ENCODE measurements at regions not wholly inside any gene's neighbourhood (a gene's known extent, or its start where the extent isn't known, plus 50 kb on each side); places are given as distances from the start of the nearest gene placed in this dataset.

DNA sequence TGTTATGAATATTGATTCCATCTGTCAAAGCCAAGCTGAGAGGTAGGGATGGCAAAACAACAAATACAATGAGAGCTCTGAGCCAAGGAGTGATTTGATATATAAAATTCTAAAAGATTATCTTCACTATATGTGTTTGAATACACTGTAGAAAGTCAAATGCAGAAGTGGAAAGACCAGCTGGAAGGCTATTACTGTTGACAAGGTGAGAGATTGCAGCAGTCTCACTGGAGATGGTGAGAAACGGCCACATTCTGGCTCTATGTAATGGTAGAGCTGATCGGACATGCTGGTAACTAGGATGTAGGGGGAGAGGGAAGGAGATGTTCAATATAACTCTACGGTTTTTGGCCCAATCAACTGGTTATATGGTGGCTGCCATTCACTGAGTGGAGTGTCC lies 434.2 kb upstream of the SUCLG2 start:
- TF ChIP-seq, protein P1, sequence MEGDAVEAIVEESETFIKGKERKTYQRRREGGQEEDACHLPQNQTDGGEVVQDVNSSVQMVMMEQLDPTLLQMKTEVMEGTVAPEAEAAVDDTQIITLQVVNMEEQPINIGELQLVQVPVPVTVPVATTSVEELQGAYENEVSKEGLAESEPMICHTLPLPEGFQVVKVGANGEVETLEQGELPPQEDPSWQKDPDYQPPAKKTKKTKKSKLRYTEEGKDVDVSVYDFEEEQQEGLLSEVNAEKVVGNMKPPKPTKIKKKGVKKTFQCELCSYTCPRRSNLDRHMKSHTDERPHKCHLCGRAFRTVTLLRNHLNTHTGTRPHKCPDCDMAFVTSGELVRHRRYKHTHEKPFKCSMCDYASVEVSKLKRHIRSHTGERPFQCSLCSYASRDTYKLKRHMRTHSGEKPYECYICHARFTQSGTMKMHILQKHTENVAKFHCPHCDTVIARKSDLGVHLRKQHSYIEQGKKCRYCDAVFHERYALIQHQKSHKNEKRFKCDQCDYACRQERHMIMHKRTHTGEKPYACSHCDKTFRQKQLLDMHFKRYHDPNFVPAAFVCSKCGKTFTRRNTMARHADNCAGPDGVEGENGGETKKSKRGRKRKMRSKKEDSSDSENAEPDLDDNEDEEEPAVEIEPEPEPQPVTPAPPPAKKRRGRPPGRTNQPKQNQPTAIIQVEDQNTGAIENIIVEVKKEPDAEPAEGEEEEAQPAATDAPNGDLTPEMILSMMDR (IDR thresholded peaks at IDR 0.05; ENCODE audit: insufficient read depth, low read depth, low read length, missing control alignments), result no peak
- no peak for DNase-seq (ENCODE audit: low read depth)
- H3K4me3 ChIP-seq (ENCODE audit: low read length), result no peak overlapping the region

DNA sequence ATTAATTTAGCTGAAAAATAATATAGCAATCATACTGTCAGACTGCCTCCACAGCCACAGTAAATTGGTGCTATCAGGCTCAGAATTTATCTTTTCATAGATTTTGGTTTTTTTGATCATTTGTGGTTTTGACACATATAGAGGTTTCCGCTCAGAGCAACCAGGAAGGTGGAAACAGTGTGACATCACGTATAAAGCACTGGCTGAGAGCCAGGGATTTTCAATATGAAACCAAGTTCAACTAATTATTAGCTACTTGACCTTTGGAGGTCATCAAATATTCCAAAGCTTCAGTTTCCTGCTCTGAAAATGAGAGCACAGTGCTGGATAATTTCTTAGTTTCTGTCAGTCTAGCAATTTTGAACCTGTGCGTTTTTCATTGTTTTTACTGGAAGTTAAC lies 433.8 kb upstream of the SUCLG2 start:
- no peak overlapping the region for H3K4me3 ChIP-seq (ENCODE audit: low read length)
- TF ChIP-seq, protein P1 (IDR thresholded peaks at IDR 0.05; ENCODE audit: insufficient read depth, low read depth, low read length, missing control alignments), result no peak
- DNase-seq (ENCODE audit: low read depth), result no peak

DNA sequence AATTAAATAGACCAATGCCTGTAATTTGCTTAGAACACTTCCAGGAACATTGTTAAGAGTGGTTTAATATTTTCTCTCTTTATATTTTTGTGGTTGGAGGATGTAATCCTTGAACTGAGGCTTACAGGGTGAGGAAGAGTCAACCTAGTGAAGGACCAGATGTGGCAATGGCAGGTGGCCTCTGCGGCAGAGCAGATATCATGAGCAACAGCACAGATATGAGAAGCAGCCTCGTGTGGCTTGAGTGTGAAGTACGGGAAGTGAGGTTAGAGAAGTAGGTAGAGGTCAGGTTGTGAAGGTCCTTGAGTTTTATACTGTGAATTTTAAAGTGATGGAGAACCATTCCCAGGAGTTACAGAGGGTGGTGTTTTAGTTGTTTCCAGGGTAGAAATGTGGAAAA lies 417.6 kb upstream of the SUCLG2 start:
- TF ChIP-seq, protein P1 (IDR thresholded peaks at IDR 0.05; ENCODE audit: insufficient read depth, low read depth, low read length, missing control alignments), result no peak

DNA sequence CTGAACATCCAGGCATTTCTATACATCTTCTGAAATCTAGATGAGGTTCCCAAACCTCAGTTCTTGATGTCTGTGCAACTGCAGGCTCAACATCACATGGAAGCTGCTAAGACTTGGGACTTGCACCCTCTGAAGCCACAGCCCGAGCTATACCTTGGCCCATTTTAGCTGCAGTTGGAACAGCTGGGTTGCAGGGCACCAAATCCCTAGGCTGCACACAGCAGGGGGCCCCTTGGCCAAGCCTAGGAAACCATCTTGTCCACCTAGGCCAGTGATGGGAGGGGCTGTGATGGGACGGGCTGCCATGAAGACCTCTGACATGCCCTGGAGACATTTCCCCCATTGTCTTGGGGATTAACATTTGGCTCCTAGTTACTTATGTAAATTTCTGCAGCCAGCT lies 415.8 kb upstream of the SUCLG2 start:
- TF ChIP-seq, protein P1 (IDR thresholded peaks at IDR 0.05; ENCODE audit: insufficient read depth, low read depth, low read length, missing control alignments), result no peak
- DNase-seq (ENCODE audit: low read depth), result no peak
- H3K4me3 ChIP-seq (ENCODE audit: low read length), result no peak overlapping the region

More for the DNA sequence above, 417.6 kb upstream of the SUCLG2 start:
- no peak overlapping the region for H3K4me3 ChIP-seq (ENCODE audit: low read length)
- DNase-seq (ENCODE audit: low read depth), result no peak

DNA sequence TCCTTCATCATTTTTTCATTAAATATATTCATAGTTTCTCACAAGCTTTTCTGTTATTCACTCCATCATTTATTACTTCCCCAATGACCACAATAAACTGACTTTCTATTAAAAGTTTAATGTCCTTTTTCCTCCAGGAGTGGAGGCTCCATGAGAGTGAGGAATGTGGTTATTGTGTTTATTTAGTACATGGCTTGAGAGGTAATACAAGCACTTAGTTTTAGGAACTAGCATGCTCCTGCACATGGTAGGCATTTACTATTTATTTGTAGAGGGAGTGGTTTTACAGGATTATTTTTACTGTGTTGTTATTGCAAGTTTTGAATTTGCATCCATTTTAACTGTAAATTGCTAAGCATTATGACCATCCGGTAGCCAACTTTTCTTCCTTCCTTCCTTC lies 412.9 kb upstream of the SUCLG2 start:
- TF ChIP-seq, protein P1 (IDR thresholded peaks at IDR 0.05; ENCODE audit: insufficient read depth, low read depth, low read length, missing control alignments), result no peak
- H3K4me3 ChIP-seq (ENCODE audit: low read length), result no peak overlapping the region
- DNase-seq (ENCODE audit: low read depth), result no peak

DNA sequence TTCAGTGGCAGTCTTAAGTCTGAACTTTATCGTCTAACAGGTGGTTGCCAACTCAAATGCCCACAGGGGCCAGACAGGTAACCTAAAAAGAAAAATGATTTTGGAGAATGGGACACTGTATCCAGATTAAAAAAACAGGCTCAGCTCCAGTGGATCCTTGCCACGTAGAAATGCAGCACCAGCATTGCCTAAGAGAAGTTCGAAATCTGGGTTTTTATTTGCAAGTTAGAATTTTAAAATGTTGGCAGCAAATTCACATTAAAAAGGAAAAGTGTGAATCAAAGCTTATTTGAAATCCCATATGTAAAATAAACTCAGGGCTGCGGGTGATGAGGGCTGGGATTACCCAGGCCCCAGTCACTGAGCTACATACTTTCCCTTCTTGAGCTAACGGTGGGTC lies 408.5 kb upstream of the SUCLG2 start:
- DNase-seq (ENCODE audit: low read depth), result no peak
- H3K4me3 ChIP-seq (ENCODE audit: low read length), result no peak overlapping the region
- TF ChIP-seq, protein P1 (IDR thresholded peaks at IDR 0.05; ENCODE audit: insufficient read depth, low read depth, low read length, missing control alignments), result no peak

DNA sequence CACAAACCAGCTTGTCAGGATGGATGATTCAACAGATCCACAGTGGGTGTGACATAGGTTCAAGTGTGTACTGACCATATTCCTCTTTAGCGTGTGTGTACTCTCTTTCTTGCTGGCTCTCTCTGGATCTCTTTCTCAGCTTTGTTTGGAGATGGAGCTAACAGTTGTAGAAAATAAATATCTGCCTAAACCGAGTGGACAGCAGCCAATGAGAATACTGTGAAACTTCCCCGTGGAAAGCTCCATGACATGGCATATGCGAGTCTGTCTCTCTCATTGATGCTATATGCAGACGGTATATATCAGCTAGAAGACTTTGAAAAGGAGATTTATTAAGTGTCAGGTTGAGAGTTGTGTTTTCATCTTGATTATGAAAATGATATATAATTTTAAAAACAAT lies 406.5 kb upstream of the SUCLG2 start:
- DNase-seq (ENCODE audit: low read depth), result no peak
- no peak overlapping the region for H3K4me3 ChIP-seq (ENCODE audit: low read length)
- TF ChIP-seq, protein P1 (IDR thresholded peaks at IDR 0.05; ENCODE audit: insufficient read depth, low read depth, low read length, missing control alignments), result no peak

Data from epithelial cell of esophagus (primary cell).